ENCODE measurements at regions not wholly inside any gene's neighbourhood (a gene's known extent, or its start where the extent isn't known, plus 50 kb on each side); places are given as distances from the start of the nearest gene placed in this dataset.
"Not testable (repeated sequence)": the region's sequence is repeated elsewhere in the genome, so short reads cannot be mapped to it uniquely, and the experiment has no call there.

GRCh38 chr5:167290478-167290877 lies 1001.0 kb upstream of the WWC1 start:
- Histone ChIP-seq H3K9me3 (ENCODE audit: control insufficient read depth, low read length) (no peaks in the 10 kb centered on the region), H3K36me3 (ENCODE audit: control insufficient read depth, insufficient read depth, low read length) (no peaks in the 10 kb centered on the region)

GRCh38 chr5:167294882-167295680 lies 996.4 kb upstream of the WWC1 start:
- Histone ChIP-seq H3K27ac (ENCODE audit: insufficient read depth, low read depth, low read length, poor library complexity, severe bottlenecking) (no peak overlapping the region), H3K4me1 (ENCODE audit: control insufficient read depth, insufficient read depth, low read length) (peaks cover 9% of the 10 kb centered on the region), H3K9me3 (ENCODE audit: control insufficient read depth, low read length) (no peaks in the 10 kb centered on the region), H3K36me3 (ENCODE audit: control insufficient read depth, insufficient read depth, low read length) (no peaks in the 10 kb centered on the region), H3K4me3 (ENCODE audit: insufficient read depth, low read depth, low read length) (no peak overlapping the region), H3K27me3 (ENCODE audit: control insufficient read depth, insufficient read depth, low read length, poor library complexity, severe bottlenecking) (no peaks in the 10 kb centered on the region)
- 69 to 94% methylated on average over 2 to 3 of the region's 3 CpGs for WGBS, 2 experiments

More at GRCh38 chr5:167290478-167290877, 1001.0 kb upstream of the WWC1 start:
- WGBS, 2 experiments = 90 to 100% methylated on average over 1 of the region's 1 CpG
- Histone ChIP-seq H3K27ac (ENCODE audit: insufficient read depth, low read depth, low read length, poor library complexity, severe bottlenecking) (no peak overlapping the region), H3K4me1 (ENCODE audit: control insufficient read depth, insufficient read depth, low read length) (no peaks in the 10 kb centered on the region), H3K4me3 (ENCODE audit: insufficient read depth, low read depth, low read length) (no peak overlapping the region), H3K27me3 (ENCODE audit: control insufficient read depth, insufficient read depth, low read length, poor library complexity, severe bottlenecking) (no peaks in the 10 kb centered on the region)

- H3K27ac ChIP-seq (ENCODE audit: insufficient read depth, low read depth, low read length, poor library complexity, severe bottlenecking) = no peak overlapping the region
- no peak overlapping the region for H3K4me3 ChIP-seq (ENCODE audit: insufficient read depth, low read depth, low read length)
- H3K36me3 ChIP-seq (ENCODE audit: control insufficient read depth, insufficient read depth, low read length) = no peaks in the 10 kb centered on the region
- peaks cover 9% of the 10 kb centered on the region for H3K4me1 ChIP-seq (ENCODE audit: control insufficient read depth, insufficient read depth, low read length)
- H3K27me3 ChIP-seq (ENCODE audit: control insufficient read depth, insufficient read depth, low read length, poor library complexity, severe bottlenecking) = no peaks in the 10 kb centered on the region
- no peaks in the 10 kb centered on the region for H3K9me3 ChIP-seq (ENCODE audit: control insufficient read depth, low read length)
- WGBS, 2 experiments = 85 to 97% methylated on average over 2 of the region's 2 CpGs
Observed at GRCh38 chr5:167295681-167296005, 995.8 kb upstream of the WWC1 start.

- Histone ChIP-seq H3K4me1 (ENCODE audit: control insufficient read depth, insufficient read depth, low read length) (peaks cover 9% of the 10 kb centered on the region), H3K27ac (ENCODE audit: insufficient read depth, low read depth, low read length, poor library complexity, severe bottlenecking) (no peak overlapping the region), H3K4me3 (ENCODE audit: insufficient read depth, low read depth, low read length) (no peak overlapping the region), H3K27me3 (ENCODE audit: control insufficient read depth, insufficient read depth, low read length, poor library complexity, severe bottlenecking) (no peaks in the 10 kb centered on the region), H3K36me3 (ENCODE audit: control insufficient read depth, insufficient read depth, low read length) (no peaks in the 10 kb centered on the region), H3K9me3 (ENCODE audit: control insufficient read depth, low read length) (no peaks in the 10 kb centered on the region)
- WGBS, 2 experiments = 84% methylated on average over 5 of the region's 5 CpGs
Observed at GRCh38 chr5:167296066-167296465, 995.4 kb upstream of the WWC1 start.

- no peak overlapping the region for H3K27ac ChIP-seq (ENCODE audit: insufficient read depth, low read depth, low read length, poor library complexity, severe bottlenecking)
- H3K9me3 ChIP-seq (ENCODE audit: control insufficient read depth, low read length) = no peaks in the 10 kb centered on the region
- WGBS, 2 experiments = 83 to 88% methylated on average over 1 of the region's 1 CpG
- no peaks in the 10 kb centered on the region for H3K36me3 ChIP-seq (ENCODE audit: control insufficient read depth, insufficient read depth, low read length)
- H3K27me3 ChIP-seq (ENCODE audit: control insufficient read depth, insufficient read depth, low read length, poor library complexity, severe bottlenecking) = no peaks in the 10 kb centered on the region
- no peak overlapping the region for H3K4me3 ChIP-seq (ENCODE audit: insufficient read depth, low read depth, low read length)
- peaks cover 9% of the 10 kb centered on the region for H3K4me1 ChIP-seq (ENCODE audit: control insufficient read depth, insufficient read depth, low read length)
Observed at GRCh38 chr5:167296661-167297060, 994.8 kb upstream of the WWC1 start.

GRCh38 chr5:167299861-167300260 lies 991.6 kb upstream of the WWC1 start:
- H3K27me3 ChIP-seq (ENCODE audit: control insufficient read depth, insufficient read depth, low read length, poor library complexity, severe bottlenecking); H3K27ac ChIP-seq (ENCODE audit: insufficient read depth, low read depth, low read length, poor library complexity, severe bottlenecking); H3K9me3 ChIP-seq (ENCODE audit: control insufficient read depth, low read length); H3K36me3 ChIP-seq (ENCODE audit: control insufficient read depth, insufficient read depth, low read length); H3K4me3 ChIP-seq (ENCODE audit: insufficient read depth, low read depth, low read length): not testable (repeated sequence)
- WGBS, 2 experiments = 96% methylated on average over 7 of the region's 7 CpGs
- peaks cover 11% of the 10 kb centered on the region for H3K4me1 ChIP-seq (ENCODE audit: control insufficient read depth, insufficient read depth, low read length)

GRCh38 chr5:167303582-167303981 lies 987.9 kb upstream of the WWC1 start:
- H3K4me1 ChIP-seq (ENCODE audit: control insufficient read depth, insufficient read depth, low read length) = peaks cover 16% of the 10 kb centered on the region
- no peaks in the 10 kb centered on the region for H3K36me3 ChIP-seq (ENCODE audit: control insufficient read depth, insufficient read depth, low read length)
- H3K27ac ChIP-seq (ENCODE audit: insufficient read depth, low read depth, low read length, poor library complexity, severe bottlenecking) = no peak overlapping the region
- no peaks in the 10 kb centered on the region for H3K9me3 ChIP-seq (ENCODE audit: control insufficient read depth, low read length)
- no peak overlapping the region for H3K4me3 ChIP-seq (ENCODE audit: insufficient read depth, low read depth, low read length)
- WGBS, 2 experiments = 80 to 84% methylated on average over 3 of the region's 3 CpGs
- no peaks in the 10 kb centered on the region for H3K27me3 ChIP-seq (ENCODE audit: control insufficient read depth, insufficient read depth, low read length, poor library complexity, severe bottlenecking)

- WGBS, 2 experiments = 66 to 82% methylated on average over 6 of the region's 6 CpGs
- Histone ChIP-seq H3K4me1 (ENCODE audit: control insufficient read depth, insufficient read depth, low read length) (peaks cover 16% of the 10 kb centered on the region), H3K9me3 (ENCODE audit: control insufficient read depth, low read length) (no peaks in the 10 kb centered on the region), H3K36me3 (ENCODE audit: control insufficient read depth, insufficient read depth, low read length) (no peaks in the 10 kb centered on the region), H3K4me3 (ENCODE audit: insufficient read depth, low read depth, low read length) (no peak overlapping the region), H3K27me3 (ENCODE audit: control insufficient read depth, insufficient read depth, low read length, poor library complexity, severe bottlenecking) (no peaks in the 10 kb centered on the region), H3K27ac (ENCODE audit: insufficient read depth, low read depth, low read length, poor library complexity, severe bottlenecking) (no peak overlapping the region)
Observed at GRCh38 chr5:167304834-167305469, 986.5 kb upstream of the WWC1 start.

GRCh38 chr5:167305591-167306213 lies 985.7 kb upstream of the WWC1 start:
- Histone ChIP-seq H3K36me3 (ENCODE audit: control insufficient read depth, insufficient read depth, low read length) (no peaks in the 10 kb centered on the region), H3K9me3 (ENCODE audit: control insufficient read depth, low read length) (no peaks in the 10 kb centered on the region), H3K4me1 (ENCODE audit: control insufficient read depth, insufficient read depth, low read length) (peaks cover 16% of the 10 kb centered on the region), H3K27me3 (ENCODE audit: control insufficient read depth, insufficient read depth, low read length, poor library complexity, severe bottlenecking) (no peaks in the 10 kb centered on the region), H3K4me3 (ENCODE audit: insufficient read depth, low read depth, low read length) (no peak overlapping the region), H3K27ac (ENCODE audit: insufficient read depth, low read depth, low read length, poor library complexity, severe bottlenecking) (no peak overlapping the region)
- WGBS, 2 experiments = 39 to 40% methylated on average over 8 of the region's 9 CpGs

- H3K36me3 ChIP-seq (ENCODE audit: control insufficient read depth, insufficient read depth, low read length) = no peaks in the 10 kb centered on the region
- H3K9me3 ChIP-seq (ENCODE audit: control insufficient read depth, low read length) = no peaks in the 10 kb centered on the region
- 94 to 96% methylated on average over 4 of the region's 4 CpGs for WGBS, 2 experiments
- no peak overlapping the region for H3K27ac ChIP-seq (ENCODE audit: insufficient read depth, low read depth, low read length, poor library complexity, severe bottlenecking)
- no peak overlapping the region for H3K4me3 ChIP-seq (ENCODE audit: insufficient read depth, low read depth, low read length)
- no peaks in the 10 kb centered on the region for H3K27me3 ChIP-seq (ENCODE audit: control insufficient read depth, insufficient read depth, low read length, poor library complexity, severe bottlenecking)
- peaks cover 16% of the 10 kb centered on the region for H3K4me1 ChIP-seq (ENCODE audit: control insufficient read depth, insufficient read depth, low read length)
Observed at GRCh38 chr5:167307042-167307441, 984.4 kb upstream of the WWC1 start.

Data from ectodermal cell (in vitro differentiated cells).